Hindlimb muscle (tissue), 1 donor: ENCODE measurements at regions not wholly inside any gene's neighbourhood (a gene's known extent, or its start where the extent isn't known, plus 50 kb on each side); places are given as distances from the start of the nearest gene placed in this dataset.

Experiments used
- DNase-seq: peaks from one replicate; pipeline ENCODE4 v3.0.0-alpha.2; 2013

DNA sequence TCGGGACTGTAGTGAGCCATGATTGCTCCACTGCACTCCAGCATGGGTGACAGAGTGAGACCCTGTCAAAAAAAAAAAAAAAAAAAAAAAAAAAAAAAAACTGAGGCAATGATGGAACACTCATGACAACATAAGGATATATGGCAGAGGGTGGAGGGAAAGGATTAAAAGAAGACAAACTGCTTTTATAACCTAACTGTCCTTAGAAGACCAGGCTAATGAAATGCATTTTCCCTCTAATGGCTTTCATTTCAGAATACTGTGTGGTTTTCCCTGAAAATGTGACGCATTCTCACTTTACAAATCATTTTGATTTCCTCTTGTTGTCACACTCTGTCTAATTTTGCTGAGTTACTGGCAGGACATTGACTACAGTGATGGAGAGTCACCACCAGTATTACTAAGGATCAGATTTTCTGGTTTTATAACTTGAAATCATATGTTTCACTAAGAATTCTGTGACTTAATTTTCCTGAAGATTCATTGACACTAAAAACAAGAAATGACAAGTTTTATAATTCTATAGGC lies 137.6 kb upstream of the SSTR1 start:
- DNase-seq, result no peak

GRCh38 chr14:38073641-38074040 lies 134.1 kb upstream of the SSTR1 start:
- DNase-seq, result no peak

GRCh38 chr14:38074081-38074480 lies 133.6 kb upstream of the SSTR1 start:
- no peak for DNase-seq

DNA sequence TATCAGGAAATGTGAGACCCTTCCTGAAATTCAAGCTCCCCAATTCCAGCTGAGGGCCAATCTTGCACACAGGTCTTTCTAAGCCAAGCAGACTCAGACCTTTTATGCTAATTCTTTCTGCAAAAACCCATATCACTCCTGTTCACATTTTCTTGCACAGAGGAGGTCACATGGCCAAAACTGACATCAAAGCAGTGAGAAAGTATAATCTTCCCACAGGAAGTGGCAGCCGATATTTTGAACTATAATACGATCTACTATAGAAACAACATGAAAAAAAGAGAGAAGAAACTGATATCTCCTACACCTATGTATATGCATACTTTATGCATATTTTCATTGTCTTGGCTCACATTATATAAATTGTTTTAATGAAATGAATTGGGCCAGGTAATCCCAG lies 132.9 kb upstream of the SSTR1 start:
- no peak for DNase-seq

DNA sequence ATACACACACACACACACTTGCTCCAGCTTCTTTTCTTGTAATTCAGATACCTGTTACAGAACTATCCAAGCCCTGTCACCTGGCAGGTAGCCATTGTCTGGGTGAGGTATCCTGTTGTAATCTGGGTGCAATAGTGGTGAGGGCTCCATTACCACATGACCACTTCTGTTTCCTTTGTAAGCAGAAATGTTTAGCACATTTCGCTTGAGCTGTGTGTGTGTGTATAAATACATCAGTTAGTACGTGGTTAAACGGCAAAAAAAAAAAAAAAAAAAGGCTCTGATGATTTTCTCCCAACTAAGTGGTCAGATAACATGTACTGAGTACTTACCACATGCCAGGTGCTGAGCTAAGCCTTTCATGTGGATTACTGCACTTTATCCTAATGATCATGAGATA lies 129.3 kb upstream of the SSTR1 start:
- DNase-seq, result no peak

- DNase-seq, result no peak
These were observed 128.4 kb upstream of the SSTR1 start for GRCh38 chr14:38079268-38079667.

- no peak for DNase-seq
These were observed 127.8 kb upstream of the SSTR1 start for GRCh38 chr14:38079886-38080285.

- DNase-seq, result no peak
These were observed 127.0 kb upstream of the SSTR1 start for GRCh38 chr14:38080696-38081095.

DNA sequence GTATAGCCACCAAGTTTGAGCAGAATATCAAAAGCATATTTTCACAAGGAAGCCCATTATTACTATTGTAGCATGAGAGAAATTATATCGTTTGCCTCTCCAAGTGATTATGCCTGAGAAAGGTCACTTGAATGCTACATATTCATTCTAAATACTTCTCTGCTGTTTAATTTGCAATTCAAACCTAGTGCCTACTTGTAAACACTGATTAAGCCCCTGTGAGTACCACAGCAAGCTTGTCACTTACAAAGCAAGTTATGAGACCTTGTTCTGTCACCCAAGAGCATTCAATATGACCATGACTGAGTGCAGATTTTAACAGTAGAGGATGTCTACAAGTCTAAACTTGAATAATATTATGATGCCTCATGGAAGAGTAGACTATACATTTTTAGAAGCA lies 124.7 kb upstream of the SSTR1 start:
- DNase-seq, result no peak

GRCh38 chr14:38089123-38089522 lies 118.6 kb upstream of the SSTR1 start:
- DNase-seq, result no peak

DNA sequence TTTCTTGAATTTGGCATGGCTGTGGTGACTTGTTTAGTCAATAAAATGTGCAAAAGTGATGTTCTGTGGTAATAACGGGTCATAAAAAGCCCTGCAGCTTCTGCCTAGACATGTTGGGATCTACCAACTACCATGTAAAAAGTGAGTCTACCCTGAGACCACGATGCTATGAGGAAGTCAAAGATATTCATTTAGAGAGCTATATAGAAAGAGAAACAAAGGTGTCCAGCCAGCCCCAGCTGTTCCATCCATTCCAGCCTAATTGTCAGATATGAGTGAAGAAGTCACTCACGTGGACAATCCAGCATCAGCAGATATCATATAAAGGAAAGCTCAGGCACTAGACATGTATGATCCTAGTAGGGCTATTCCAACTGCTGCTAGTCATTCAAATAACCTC lies 117.2 kb upstream of the SSTR1 start:
- DNase-seq, result no peak

- DNase-seq, result no peak
These were observed 109.4 kb upstream of the SSTR1 start for GRCh38 chr14:38098074-38098836.

- no peak for DNase-seq
These were observed 106.0 kb upstream of the SSTR1 start for GRCh38 chr14:38101679-38102078.

- DNase-seq, result no peak
These were observed 104.0 kb upstream of the SSTR1 start for GRCh38 chr14:38103542-38104225.

DNA sequence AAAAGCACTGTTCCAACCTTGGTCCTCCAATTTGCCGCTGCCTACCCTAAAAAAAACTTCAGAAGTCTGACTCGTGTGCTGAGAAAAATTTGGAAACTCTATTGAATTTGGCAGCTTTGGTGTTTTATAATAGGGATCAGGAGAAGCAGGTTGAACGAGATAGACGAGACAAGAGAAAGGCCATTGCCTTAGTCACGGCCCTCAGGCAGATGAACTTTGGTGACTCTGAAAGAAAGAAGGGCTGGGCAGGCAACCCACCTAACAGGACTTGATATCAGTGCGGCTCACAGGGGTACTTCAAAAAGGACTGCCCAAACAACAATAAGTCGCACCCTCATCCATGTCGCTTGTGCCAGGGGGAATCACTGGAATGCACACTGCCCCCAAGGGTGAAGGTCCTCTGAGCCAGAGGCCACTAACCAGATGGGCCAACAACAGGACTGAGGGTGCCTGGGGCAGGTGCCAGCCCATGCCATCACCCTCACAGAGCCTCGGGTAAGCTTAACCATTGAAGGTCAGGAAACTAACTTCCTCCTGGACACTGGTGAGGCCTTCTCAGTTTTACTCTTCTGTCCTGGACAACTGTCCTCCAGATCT lies 102.5 kb upstream of the SSTR1 start:
- DNase-seq, result no peak

- DNase-seq, result no peak
These were observed 100.5 kb upstream of the SSTR1 start for GRCh38 chr14:38107216-38107631.

- DNase-seq, result no peak
These were observed 99.0 kb upstream of the SSTR1 start for GRCh38 chr14:38108681-38109080.

- no peak for DNase-seq
These were observed 97.4 kb upstream of the SSTR1 start for GRCh38 chr14:38110258-38110657.

- DNase-seq, result no peak
These were observed 96.7 kb upstream of the SSTR1 start for GRCh38 chr14:38111046-38111445.

DNA sequence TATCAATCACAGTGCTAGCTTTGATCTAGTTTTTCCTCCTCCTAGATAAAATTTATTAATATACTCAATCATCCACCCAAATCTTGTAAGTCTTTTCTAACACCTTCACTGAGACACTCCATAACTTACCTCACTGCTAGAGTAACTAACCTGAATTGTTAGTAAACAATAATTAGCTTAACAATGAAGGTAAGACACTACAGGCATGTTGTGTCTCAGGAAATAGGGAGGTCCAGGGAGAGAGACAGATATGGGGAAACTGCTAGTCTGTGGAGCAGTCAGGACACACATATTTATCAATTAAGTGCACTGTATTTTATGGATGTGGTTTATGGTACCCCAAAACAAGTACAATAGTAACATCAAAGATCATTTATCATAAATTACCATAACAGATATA lies 94.2 kb upstream of the SSTR1 start:
- DNase-seq, result no peak

- no peak for DNase-seq
These were observed 90.8 kb upstream of the SSTR1 start for GRCh38 chr14:38116895-38117294.

GRCh38 chr14:38120109-38120508 lies 87.6 kb upstream of the SSTR1 start:
- no peak for DNase-seq

DNA sequence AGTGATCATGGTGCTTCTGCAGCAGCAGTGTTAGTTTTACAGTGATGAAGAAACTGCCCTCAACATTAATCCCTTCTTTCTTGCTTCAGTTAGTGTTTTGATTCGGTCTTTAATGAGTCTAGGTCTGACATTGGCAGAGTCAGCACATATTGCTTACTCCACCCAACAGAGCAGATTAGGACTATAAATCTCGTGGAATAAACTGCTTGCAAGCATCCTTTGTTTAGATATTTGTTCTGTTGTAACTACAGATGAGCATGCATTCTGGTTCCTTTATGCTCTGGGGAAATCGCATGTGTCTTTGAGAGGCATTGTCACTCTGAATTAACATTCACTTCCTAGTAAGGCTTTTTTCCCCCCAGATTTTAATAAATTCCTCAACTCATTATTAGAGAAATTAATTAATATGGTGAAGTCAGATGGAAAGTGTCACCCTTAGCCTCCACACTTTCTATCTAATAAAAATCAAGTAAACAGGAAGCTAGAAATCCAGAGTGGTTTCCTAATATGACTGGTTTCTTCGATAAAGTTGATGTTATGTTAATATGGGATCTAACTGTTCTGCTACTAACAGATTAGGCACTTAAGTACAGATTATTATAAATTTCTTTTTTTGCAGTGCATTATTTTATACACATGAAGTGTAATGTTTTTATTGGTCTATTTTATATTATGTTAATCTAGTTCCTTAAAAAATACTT lies 86.2 kb upstream of the SSTR1 start:
- DNase-seq, result no peak
